GM06990 (cell line): ENCODE measurements at regions not wholly inside any gene's neighbourhood (a gene's known extent, or its start where the extent isn't known, plus 50 kb on each side); places are given as distances from the start of the nearest gene placed in this dataset.
"Not testable (repeated sequence)": the region's sequence is repeated elsewhere in the genome, so short reads cannot be mapped to it uniquely, and the experiment has no call there.

ENCODE experiments used
- DNase-seq: peaks from one replicate; pipeline ENCODE4 v3.0.0-alpha.2; 2011; ENCODE audit not compliant: insufficient read length; ENCODE audit errors: extremely low read depth
- H3K27me3 ChIP-seq: replicated peaks from 2 replicates; pipeline ENCODE4 v1.6.0; 2011; ENCODE audit warnings: low read length; ENCODE audit not compliant: control insufficient read depth, insufficient read depth
- H3K36me3 ChIP-seq: 2 replicates; pipeline ENCODE4 v1.5.1; 2011; ENCODE audit warnings: low read length; ENCODE audit not compliant: control insufficient read depth, insufficient read depth
- H3K4me3 ChIP-seq: replicated peaks from 2 replicates; pipeline ENCODE4 v1.5.1; 2011; ENCODE audit warnings: low read depth, mild to moderate bottlenecking, control low read depth, low read length
- CTCF ChIP-seq: IDR thresholded peaks from 2 replicates; pipeline ENCODE4 v1.5.1; 2011; ENCODE audit warnings: low read length, control low read depth, mild to moderate bottlenecking, inconsistent platforms; ENCODE audit not compliant: insufficient read depth, poor library complexity, severe bottlenecking

GRCh38 chr15:34528055-34528754 is 55.2 kb downstream of the GOLGA8B start:
- H3K27me3 ChIP-seq, DNase-seq, H3K36me3 ChIP-seq, H3K4me3 ChIP-seq: not testable (repeated sequence)

GRCh38 chr15:34527641-34528040 is 55.8 kb downstream of the GOLGA8B start:
- H3K4me3 ChIP-seq, H3K36me3 ChIP-seq, H3K27me3 ChIP-seq, DNase-seq: not testable (repeated sequence)

- not testable (repeated sequence) for H3K4me3 ChIP-seq, H3K27me3 ChIP-seq, H3K36me3 ChIP-seq
- peak; percentile 43 for DNase-seq
Measured at GRCh38 chr15:34523849-34524248, 59.6 kb downstream of the GOLGA8B start.

GRCh38 chr15:34522601-34523000 is 60.9 kb downstream of the GOLGA8B start:
- H3K36me3 ChIP-seq, H3K4me3 ChIP-seq, H3K27me3 ChIP-seq, DNase-seq: not testable (repeated sequence)

GRCh38 chr15:34521802-34522485 is 61.5 kb downstream of the GOLGA8B start:
- H3K36me3 ChIP-seq, DNase-seq, H3K27me3 ChIP-seq, H3K4me3 ChIP-seq: not testable (repeated sequence)

- DNase-seq: no peak
- Histone ChIP-seq H3K27me3 (no peaks in the 10 kb centered on the region), H3K4me3 (no peak overlapping the region), H3K36me3 (no peaks in the 10 kb centered on the region)
- no peak for TF ChIP-seq CTCF
Measured at GRCh38 chr15:34520566-34520965, 62.9 kb downstream of the GOLGA8B start.

- not testable (repeated sequence) for H3K27me3 ChIP-seq, H3K36me3 ChIP-seq, H3K4me3 ChIP-seq, DNase-seq
Measured at GRCh38 chr15:34520010-34520409, 63.4 kb downstream of the GOLGA8B start.

- Histone ChIP-seq H3K36me3 (no peaks in the 10 kb centered on the region), H3K27me3 (no peaks in the 10 kb centered on the region), H3K4me3 (peak overlapping the region; percentile 70)
- TF ChIP-seq CTCF: no peak
- DNase-seq: peak; percentile 50
Measured at GRCh38 chr15:34514251-34514670, 69.2 kb downstream of the GOLGA8B start.

GRCh38 chr15:34512628-34513027 is 70.8 kb downstream of the GOLGA8B start:
- Histone ChIP-seq H3K27me3 (no peaks in the 10 kb centered on the region), H3K36me3 (no peaks in the 10 kb centered on the region), H3K4me3 (no peak overlapping the region)
- no peak for DNase-seq
- no peak for TF ChIP-seq CTCF
